Fibroblast of lung (primary cell): ENCODE measurements at regions not wholly inside any gene's neighbourhood (a gene's known extent, or its start where the extent isn't known, plus 50 kb on each side); places are given as distances from the start of the nearest gene placed in this dataset.

Source experiments
- DNase-seq, 2 donors: peaks; one replicate each; pipeline versions ENCODE4 v3.0.0 to v3.0.0-alpha.2; 2010; ENCODE audit warnings: low read depth in 2 of 2
- H2AFZ ChIP-seq: 2 replicates; pipeline ENCODE4 v1.5.1; 2012; ENCODE audit warnings: low read length, control low read depth, inconsistent platforms
- H3K27ac ChIP-seq: 2 replicates; pipeline ENCODE4 v1.5.1; 2011; ENCODE audit warnings: low read length, control low read depth; ENCODE audit not compliant: insufficient read depth
- H3K27me3 ChIP-seq: 2 replicates; pipeline ENCODE4 v1.5.1; 2011; ENCODE audit warnings: mild to moderate bottlenecking, low read length; ENCODE audit not compliant: control insufficient read depth, insufficient read depth
- H3K36me3 ChIP-seq: 2 replicates; pipeline ENCODE4 v1.5.1; 2011; ENCODE audit warnings: low read length; ENCODE audit not compliant: control insufficient read depth, insufficient read depth
- H3K4me1 ChIP-seq: 2 replicates; pipeline ENCODE4 v1.5.1; 2011; ENCODE audit warnings: low read length; ENCODE audit not compliant: control insufficient read depth, insufficient read depth; ENCODE audit errors: extremely low read depth
- H3K4me2 ChIP-seq: 2 replicates; pipeline ENCODE4 v1.5.1; 2011; ENCODE audit warnings: low read length, control low read depth; ENCODE audit not compliant: insufficient read depth; ENCODE audit errors: extremely low read depth
- H3K4me3 ChIP-seq, 4 experiments: fragments of 200-600 bp in 1 of 4; sonication (generic) in 1 of 4; replicated peaks in 1 of 4; 2 replicates each; pipeline ENCODE4 v1.5.1; 2011 to 2016; ENCODE audit warnings: low read length in 4 of 4, low read depth in 3 of 4, mild to moderate bottlenecking in 3 of 4, control low read depth in 2 of 4, inconsistent platforms in 1 of 4, mixed read lengths in 1 of 4; ENCODE audit not compliant: insufficient read depth in 1 of 4; ENCODE audit errors: control extremely low read depth in 1 of 4
- H3K79me2 ChIP-seq: 2 replicates; pipeline ENCODE4 v1.5.1; 2012; ENCODE audit warnings: mild to moderate bottlenecking, low read length, inconsistent platforms; ENCODE audit not compliant: control insufficient read depth, insufficient read depth
- H3K9ac ChIP-seq: 2 replicates; pipeline ENCODE4 v1.5.1; 2011; ENCODE audit warnings: mild to moderate bottlenecking, low read length, control low read depth; ENCODE audit not compliant: insufficient read depth
- H3K9me3 ChIP-seq: 2 replicates; pipeline ENCODE4 v1.5.1; 2012; ENCODE audit warnings: low read depth, low read length; ENCODE audit not compliant: control insufficient read depth, insufficient read depth
- H4K20me1 ChIP-seq: 2 replicates; pipeline ENCODE4 v1.5.1; 2011; ENCODE audit warnings: low read length; ENCODE audit not compliant: control insufficient read depth, insufficient read depth; ENCODE audit errors: extremely low read depth
- CTCF ChIP-seq, 2 donors: IDR thresholded peaks in 1 of 2; conservative IDR thresholded peaks in 1 of 2; 1 replicate in 1 of 2; 2 replicates in 1 of 2; pipeline ENCODE4 v1.5.1; 2011 to 2012; ENCODE audit warnings: low read length in 2 of 2, control low read depth in 1 of 2, inconsistent platforms in 1 of 2, low read depth in 1 of 2, mild to moderate bottlenecking in 1 of 2
- EZH2 ChIP-seq: IDR thresholded peaks from 2 replicates; pipeline ENCODE4 v1.5.1; 2012; ENCODE audit warnings: low read length, control low read depth, mild to moderate bottlenecking; ENCODE audit errors: missing control alignments

DNA sequence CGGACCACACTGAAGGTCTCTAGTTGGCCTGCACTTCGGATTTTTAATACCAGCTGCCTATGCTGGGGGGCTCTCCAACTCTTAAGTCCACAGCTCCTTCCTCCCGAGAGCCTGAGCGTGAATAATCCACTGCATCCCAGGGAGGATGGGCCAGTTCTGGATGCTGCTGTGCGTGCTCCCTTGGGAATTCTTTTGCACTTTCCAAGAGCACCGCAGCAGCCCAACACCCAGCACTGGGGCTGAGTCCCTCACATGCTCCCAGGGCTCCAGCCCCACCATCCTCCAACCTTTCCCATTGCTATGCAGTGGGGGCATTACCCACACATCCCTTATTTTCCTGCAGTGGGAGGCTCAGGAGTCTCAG is 136.4 kb upstream of the IQSEC1 start:
- Histone ChIP-seq H2AFZ (no peak overlapping the region), H3K79me2 (no peaks in the 10 kb centered on the region), H3K4me3 (no peak overlapping the region), H3K4me2 (no peak overlapping the region), H3K9me3 (no peaks in the 10 kb centered on the region), H3K36me3 (no peaks in the 10 kb centered on the region), H3K27me3 (no peaks in the 10 kb centered on the region), H3K9ac (no peak overlapping the region), H4K20me1 (no peaks in the 10 kb centered on the region), H3K4me1 (no peaks in the 10 kb centered on the region), H3K27ac (no peak overlapping the region)
- TF ChIP-seq EZH2 (no peak), CTCF (conservative IDR thresholded peaks at IDR 0.05 in 1 of 2, IDR thresholded peaks at IDR 0.05 in 1 of 2; ENCODE audit: low read depth in 1 of 2, low read length in 2 of 2) (no peak)
- no peak for DNase-seq

GRCh38 chr3:13208706-13209633 is 135.7 kb upstream of the IQSEC1 start:
- DNase-seq = no peak
- H4K20me1 ChIP-seq = no peaks in the 10 kb centered on the region

More at GRCh38 chr3:13208706-13209633, 135.7 kb upstream of the IQSEC1 start:
- H3K9ac ChIP-seq = no peak overlapping the region
- no peak overlapping the region for H2AFZ ChIP-seq
- H3K27me3 ChIP-seq = no peaks in the 10 kb centered on the region
- no peak overlapping the region for H3K27ac ChIP-seq
- H3K4me1 ChIP-seq = no peaks in the 10 kb centered on the region
- no peaks in the 10 kb centered on the region for H3K79me2 ChIP-seq
- H3K4me2 ChIP-seq = no peak overlapping the region
- no peak overlapping the region for H3K4me3 ChIP-seq
- H3K9me3 ChIP-seq = no peaks in the 10 kb centered on the region
- TF ChIP-seq CTCF (conservative IDR thresholded peaks at IDR 0.05 in 1 of 2, IDR thresholded peaks at IDR 0.05 in 1 of 2; ENCODE audit: low read depth in 1 of 2, low read length in 2 of 2) (no peak), EZH2 (no peak)
- no peaks in the 10 kb centered on the region for H3K36me3 ChIP-seq
